Mesothelial cell of epicardium (in vitro differentiated cells): ENCODE measurements at regions not wholly inside any gene's neighbourhood (a gene's known extent, or its start where the extent isn't known, plus 50 kb on each side); places are given as distances from the start of the nearest gene placed in this dataset.

Experiments
- DNase-seq, 2 experiments: peaks; one replicate each; pipeline ENCODE4 v3.0.0; 2021; ENCODE audit warnings: low spot score in 2 of 2; ENCODE audit not compliant: unreplicated experiment in 2 of 2
- H3K27ac Mint-ChIP-seq: 2 replicates; pipeline ENCODE4 v1.8.0; 2021; ENCODE audit warnings: mixed read lengths
- H3K27me3 Mint-ChIP-seq: 2 replicates; pipeline ENCODE4 v1.8.0; 2021; ENCODE audit warnings: low read depth, mixed read lengths
- H3K36me3 Mint-ChIP-seq: 2 replicates; pipeline ENCODE4 v1.8.0; 2021; ENCODE audit warnings: mixed read lengths
- H3K4me1 Mint-ChIP-seq: 2 replicates; pipeline ENCODE4 v1.8.0; 2021; ENCODE audit warnings: mixed read lengths
- H3K4me3 Mint-ChIP-seq: 2 replicates; pipeline ENCODE4 v1.8.0; 2021; ENCODE audit warnings: mild to moderate bottlenecking, moderate library complexity, mixed read lengths
- H3K9me3 Mint-ChIP-seq: 2 replicates; pipeline ENCODE4 v1.8.0; 2021; ENCODE audit warnings: mixed read lengths
- CTCF ChIP-seq: fragments of 200-600 bp; sonication (generic); IDR thresholded peaks from one replicate; pipeline ENCODE4 v1.5.0; 2021; ENCODE audit warnings: antibody characterized with exemption; ENCODE audit not compliant: unreplicated experiment

- H3K27me3 Mint-ChIP-seq: no peaks in the 10 kb centered on the region
- peaks cover 2% of the 10 kb centered on the region for H3K36me3 Mint-ChIP-seq
- H3K9me3 Mint-ChIP-seq: peaks cover 8% of the 10 kb centered on the region
- no peak overlapping the region for H3K4me3 Mint-ChIP-seq
- H3K4me1 Mint-ChIP-seq: peaks cover 22% of the 10 kb centered on the region
- no peak for TF ChIP-seq CTCF
- no peak for DNase-seq
- no peak overlapping the region for H3K27ac Mint-ChIP-seq
Observed at GRCh38 chr2:18925296-18925695, 335.9 kb upstream of the NT5C1B start.

- H3K27me3 Mint-ChIP-seq: no peaks in the 10 kb centered on the region
- H3K4me3 Mint-ChIP-seq: no peak overlapping the region
- TF ChIP-seq CTCF: no peak
- peaks cover 8% of the 10 kb centered on the region for H3K9me3 Mint-ChIP-seq
- no peak for DNase-seq
- peaks cover 20% of the 10 kb centered on the region for H3K4me1 Mint-ChIP-seq
- peaks cover 2% of the 10 kb centered on the region for H3K36me3 Mint-ChIP-seq
- no peak overlapping the region for H3K27ac Mint-ChIP-seq
Observed at GRCh38 chr2:18924886-18925285, 335.5 kb upstream of the NT5C1B start.

- Mint-ChIP-seq H3K9me3 (peaks cover 8% of the 10 kb centered on the region), H3K27ac (no peak overlapping the region), H3K27me3 (no peaks in the 10 kb centered on the region)
Observed at GRCh38 chr2:18924386-18924785, 335.0 kb upstream of the NT5C1B start.

GRCh38 chr2:18922276-18922675, 332.9 kb upstream of the NT5C1B start:
- Mint-ChIP-seq H3K27me3 (no peaks in the 10 kb centered on the region), H3K36me3 (peaks cover 2% of the 10 kb centered on the region), H3K27ac (no peak overlapping the region), H3K9me3 (peaks cover 8% of the 10 kb centered on the region), H3K4me1 (peaks cover 18% of the 10 kb centered on the region), H3K4me3 (no peak overlapping the region)
- no peak for TF ChIP-seq CTCF
- no peak for DNase-seq

More at GRCh38 chr2:18924386-18924785, 335.0 kb upstream of the NT5C1B start:
- no peak for DNase-seq
- Mint-ChIP-seq H3K36me3 (peaks cover 2% of the 10 kb centered on the region), H3K4me3 (no peak overlapping the region), H3K4me1 (peaks cover 20% of the 10 kb centered on the region)
- no peak for TF ChIP-seq CTCF

GRCh38 chr2:18918280-18918679, 328.9 kb upstream of the NT5C1B start:
- H3K4me3 Mint-ChIP-seq: no peak overlapping the region
- no peaks in the 10 kb centered on the region for H3K36me3 Mint-ChIP-seq
- H3K27me3 Mint-ChIP-seq: no peaks in the 10 kb centered on the region
- no peak for TF ChIP-seq CTCF
- no peak for DNase-seq
- peaks cover 3% of the 10 kb centered on the region for H3K9me3 Mint-ChIP-seq
- no peaks in the 10 kb centered on the region for H3K4me1 Mint-ChIP-seq
- H3K27ac Mint-ChIP-seq: no peak overlapping the region

GRCh38 chr2:18915227-18915626, 325.9 kb upstream of the NT5C1B start:
- Mint-ChIP-seq H3K27me3 (no peaks in the 10 kb centered on the region), H3K36me3 (no peaks in the 10 kb centered on the region), H3K9me3 (no peaks in the 10 kb centered on the region), H3K4me3 (no peak overlapping the region), H3K4me1 (peaks cover 3% of the 10 kb centered on the region), H3K27ac (no peak overlapping the region)
- no peak for TF ChIP-seq CTCF
- no peak for DNase-seq
